Right cardiac atrium (tissue), 5 donors: ENCODE measurements at regions not wholly inside any gene's neighbourhood (a gene's known extent, or its start where the extent isn't known, plus 50 kb on each side); places are given as distances from the start of the nearest gene placed in this dataset.

Experiments used
- ATAC-seq, 2 donors: fragments of 200-7000 bp; cut with Tn5 transposase; one replicate each; pipeline versions ENCODE4 v1.8.0 to v1.9.1; 2020; ENCODE audit warnings: moderate library complexity in 2 of 2, mild to moderate bottlenecking in 1 of 2
- DNase-seq, 3 donors: peaks; one replicate each; pipeline ENCODE4 v3.0.0-alpha.2; 2020
- H3K27ac ChIP-seq: one replicate; pipeline ENCODE4 v1.5.1; 2013; ENCODE audit warnings: mild to moderate bottlenecking, low read length, control low read depth, moderate library complexity
- H3K27me3 ChIP-seq: one replicate; pipeline ENCODE4 v1.6.1; 2013; ENCODE audit not compliant: control insufficient read depth, insufficient read depth
- H3K4me1 ChIP-seq: one replicate; pipeline ENCODE4 v1.6.1; 2013; ENCODE audit warnings: low read length; ENCODE audit not compliant: control insufficient read depth, insufficient read depth
- H3K4me3 ChIP-seq: one replicate; pipeline ENCODE4 v1.5.1; 2013; ENCODE audit warnings: low read length, control low read depth
- H3K9me3 ChIP-seq: one replicate; pipeline ENCODE4 v1.6.1; 2013; ENCODE audit warnings: low read length; ENCODE audit not compliant: control insufficient read depth
- WGBS: extraction: QIAGEN DNeasy Blood & Tissue Kit; methylation state at CpG from one replicate; pipeline ENCODE4 v1.1.7; 2013; 5-methylcytosine and 5-hydroxymethylcytosine counted together
- intact Hi-C, 4 donors: fragments of 100-400 bp; cut with DNase I; formaldehyde crosslinking; loops; one replicate each; pipeline versions ENCODE4 v1.11.0 to v1.14.0; 2022 to 2023
- donor health status: healthy with polysubstance abuse.
- donor health status: DM: no; HTN: yes; CAD: no.
- donor health status: DM: no; HTN: no; CAD: no.
- donor health status: DM: no; HTN: yes; CAD: no; lungs with severe emphysema.
- donor health status: DM: yes; HTN: yes; CAD: no.

- Histone ChIP-seq H3K4me3 (no peak overlapping the region), H3K27me3 (no peaks in the 10 kb centered on the region), H3K4me1 (no peaks in the 10 kb centered on the region), H3K9me3 (no peaks in the 10 kb centered on the region), H3K27ac (no peak overlapping the region)
- peak; percentile 89 to 93 for ATAC-seq
- 38% methylated on average over 5 of the region's 5 CpGs for WGBS
- no peak for DNase-seq
- intact Hi-C loops = no loop called here
Measured at GRCh38 chr16:82567175-82567574, 59.6 kb upstream of the CDH13 start.

DNA sequence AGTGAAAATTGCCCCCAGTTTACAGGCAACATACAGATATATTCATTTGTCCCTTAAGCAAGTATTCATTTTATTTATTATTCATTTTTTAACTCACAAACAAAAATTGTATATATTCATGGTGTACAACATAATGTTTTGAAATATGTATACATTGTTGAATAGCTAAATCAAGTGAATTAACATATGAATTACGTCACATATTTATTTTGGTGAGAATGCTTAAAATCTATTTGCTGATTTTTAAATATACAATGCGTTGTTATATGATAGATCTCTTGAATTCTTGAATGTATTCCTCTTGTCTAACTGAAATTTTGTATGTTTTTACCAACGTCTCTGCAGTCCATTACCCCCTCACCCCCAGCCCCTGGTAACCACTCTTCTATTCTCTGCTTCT is 63.4 kb upstream of the CDH13 start:
- H3K27ac ChIP-seq = no peak overlapping the region
- 86% methylated on average over 3 of the region's 3 CpGs for WGBS
- DNase-seq (no peak), ATAC-seq (no peak)
- H3K9me3 ChIP-seq = no peaks in the 10 kb centered on the region
- no peaks in the 10 kb centered on the region for H3K27me3 ChIP-seq
- intact Hi-C loops = no loop called here
- H3K4me3 ChIP-seq = no peak overlapping the region
- H3K4me1 ChIP-seq = no peaks in the 10 kb centered on the region

DNA sequence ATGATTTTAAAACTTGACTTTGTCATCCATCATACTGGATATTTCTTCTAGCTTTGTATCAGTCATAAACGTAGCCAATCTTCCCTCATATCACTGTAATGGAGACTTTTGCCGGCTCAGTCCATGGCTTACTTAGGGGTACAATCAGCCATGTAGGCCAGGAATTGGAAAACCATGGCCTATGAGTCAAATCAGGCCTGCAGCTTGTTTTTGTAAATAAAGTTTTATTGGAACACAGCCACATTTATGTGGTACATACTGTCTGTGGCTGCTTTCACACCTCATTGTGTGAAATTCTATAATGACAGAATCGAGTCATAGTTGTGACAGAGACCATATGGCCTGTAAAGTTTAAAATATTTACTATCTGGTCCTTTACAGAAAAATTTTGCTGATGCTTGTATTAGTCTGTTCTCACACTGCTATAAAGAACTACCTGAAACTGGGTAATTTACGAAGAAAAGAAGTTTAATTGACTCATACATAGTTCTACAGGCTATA is 64.5 kb upstream of the CDH13 start:
- H3K4me3 ChIP-seq = no peak overlapping the region
- no peaks in the 10 kb centered on the region for H3K27me3 ChIP-seq
- H3K4me1 ChIP-seq = no peaks in the 10 kb centered on the region
- no peak overlapping the region for H3K27ac ChIP-seq
- intact Hi-C loops = no loop called here
- ATAC-seq (no peak), DNase-seq (no peak)
- 79% methylated on average over 4 of the region's 4 CpGs for WGBS
- H3K9me3 ChIP-seq = no peaks in the 10 kb centered on the region

- no peak overlapping the region for H3K27ac ChIP-seq
- H3K4me3 ChIP-seq = no peak overlapping the region
- intact Hi-C loops = no loop called here
- H3K9me3 ChIP-seq = no peaks in the 10 kb centered on the region
- DNase-seq = no peak
- 70% methylated on average over 7 of the region's 7 CpGs for WGBS
- ATAC-seq = peak in 1 of 2 donors; percentile 14
- H3K4me1 ChIP-seq = no peaks in the 10 kb centered on the region
- no peaks in the 10 kb centered on the region for H3K27me3 ChIP-seq
Measured at GRCh38 chr16:82560805-82561325, 65.9 kb upstream of the CDH13 start.

DNA sequence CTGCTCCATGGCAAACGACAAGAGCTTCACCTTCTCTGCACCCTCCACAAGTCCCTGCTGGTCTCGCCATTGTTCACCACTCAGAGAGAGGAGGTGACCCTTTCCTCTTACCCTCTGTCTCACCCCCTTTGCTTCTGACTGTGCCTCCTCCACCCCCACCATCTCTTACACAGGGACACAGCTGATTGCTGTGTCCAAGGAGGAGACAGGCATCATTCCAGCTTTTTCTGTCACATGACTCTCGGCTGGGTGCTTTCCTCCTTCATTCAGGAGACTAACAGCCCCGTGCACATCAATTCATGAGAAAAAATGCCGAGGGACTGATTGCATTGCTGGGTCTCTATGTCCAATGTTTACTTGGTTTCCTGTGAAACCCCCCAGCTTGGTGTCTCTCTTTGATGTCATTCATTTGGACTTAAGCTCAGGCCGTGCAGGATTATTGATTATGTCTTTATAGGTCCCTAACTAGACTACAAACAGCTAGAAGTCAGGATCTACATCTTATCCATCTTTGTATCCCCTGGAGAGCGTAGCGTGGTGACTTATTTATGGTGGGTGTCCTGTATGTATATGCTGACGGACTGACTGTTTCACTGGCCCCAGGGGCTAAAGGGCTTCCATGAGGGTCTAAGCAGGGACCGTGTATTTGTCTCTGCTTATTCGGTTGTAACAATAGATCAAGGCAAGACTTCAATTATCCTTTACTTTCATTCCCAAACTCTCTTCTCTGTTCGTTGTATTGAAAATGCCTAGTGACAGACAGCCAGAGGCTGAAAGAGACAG is 82.2 kb upstream of the CDH13 start:
- H3K27me3 ChIP-seq = no peaks in the 10 kb centered on the region
- DNase-seq (no peak), ATAC-seq (peak in 1 of 2 donors; percentile 39)
- no peaks in the 10 kb centered on the region for H3K4me1 ChIP-seq
- H3K27ac ChIP-seq = no peak overlapping the region
- 52% methylated on average over 12 of the region's 12 CpGs for WGBS
- no peak overlapping the region for H3K4me3 ChIP-seq
- no peaks in the 10 kb centered on the region for H3K9me3 ChIP-seq
- intact Hi-C loops = no loop called here

DNA sequence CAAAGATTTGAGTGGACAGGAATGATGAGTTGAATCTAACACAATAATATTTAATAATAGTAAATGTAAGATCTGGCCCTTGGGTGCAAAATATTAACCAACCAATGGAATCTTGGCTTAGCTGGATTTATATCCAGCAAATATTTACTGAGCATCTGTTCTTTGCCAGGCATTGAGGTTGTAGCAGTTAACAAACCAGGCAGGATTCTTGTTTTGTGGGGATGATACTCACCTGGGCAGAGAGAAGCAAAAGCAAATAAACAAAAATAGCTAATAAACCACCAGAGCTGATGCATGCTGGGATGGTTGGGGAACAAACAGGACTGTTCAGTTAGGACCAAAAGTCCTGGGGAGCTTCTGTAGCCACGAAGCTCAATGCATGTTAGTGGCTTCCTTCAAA is 84.1 kb upstream of the CDH13 start:
- WGBS = 71% methylated on average over 1 of the region's 1 CpG
- H3K27ac ChIP-seq = no peak overlapping the region
- ATAC-seq = no peak
- no peak overlapping the region for H3K4me3 ChIP-seq
- intact Hi-C loops = no loop called here
- no peak for DNase-seq
- no peaks in the 10 kb centered on the region for H3K4me1 ChIP-seq
- H3K9me3 ChIP-seq = no peaks in the 10 kb centered on the region
- no peaks in the 10 kb centered on the region for H3K27me3 ChIP-seq

DNA sequence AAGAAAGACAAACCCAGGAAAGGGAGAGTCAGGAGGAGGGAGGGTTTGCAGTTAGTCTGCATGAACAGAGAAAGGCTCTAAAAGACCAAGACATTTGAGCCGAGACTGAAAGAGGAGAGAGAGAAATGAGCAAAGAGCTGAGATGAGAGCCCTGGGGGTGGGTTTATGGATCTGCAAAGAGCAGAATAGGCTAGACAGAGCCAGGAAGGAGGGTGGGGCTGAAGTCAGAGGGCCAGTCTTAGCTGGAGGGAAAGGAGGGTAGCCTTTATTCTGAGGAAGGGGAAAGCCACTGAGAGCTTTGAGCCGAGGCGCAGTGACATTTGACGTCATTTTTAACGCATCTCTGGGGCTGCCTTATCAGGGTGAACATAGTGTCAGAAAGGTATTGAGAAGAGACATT is 85.7 kb upstream of the CDH13 start:
- no peak overlapping the region for H3K27ac ChIP-seq
- 71% methylated on average over 5 of the region's 5 CpGs for WGBS

DNA sequence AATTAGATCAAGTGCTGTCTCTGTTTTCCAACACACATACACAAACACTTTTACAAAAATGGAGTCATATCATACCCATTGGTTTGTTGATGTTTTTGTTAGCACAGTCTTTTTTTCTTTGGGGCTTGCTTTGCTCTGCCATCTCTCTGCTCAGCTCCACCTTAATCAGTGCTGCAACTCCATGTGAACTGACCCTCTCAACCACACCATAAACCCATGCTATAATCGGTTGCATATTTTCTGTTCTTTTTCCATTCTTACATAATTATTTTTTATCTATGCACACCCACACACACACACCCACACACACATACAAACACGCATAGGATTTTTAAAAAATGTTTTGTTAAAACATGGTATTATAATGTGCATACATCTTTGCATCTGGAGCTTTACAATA is 91.0 kb upstream of the CDH13 start:
- DNase-seq = no peak
- Histone ChIP-seq H3K9me3 (no peaks in the 10 kb centered on the region), H3K27ac (no peak overlapping the region), H3K4me3 (no peak overlapping the region), H3K27me3 (no peaks in the 10 kb centered on the region), H3K4me1 (no peaks in the 10 kb centered on the region)
- WGBS = 62% methylated on average over 2 of the region's 2 CpGs
- no peak for ATAC-seq
- intact Hi-C loops = no loop called here

More for the DNA sequence above, 85.7 kb upstream of the CDH13 start:
- H3K27me3 ChIP-seq = no peaks in the 10 kb centered on the region
- H3K9me3 ChIP-seq = no peaks in the 10 kb centered on the region
- H3K4me1 ChIP-seq = no peaks in the 10 kb centered on the region
- intact Hi-C loops = no loop called here
- DNase-seq = no peak
- no peak overlapping the region for H3K4me3 ChIP-seq
- no peak for ATAC-seq

DNA sequence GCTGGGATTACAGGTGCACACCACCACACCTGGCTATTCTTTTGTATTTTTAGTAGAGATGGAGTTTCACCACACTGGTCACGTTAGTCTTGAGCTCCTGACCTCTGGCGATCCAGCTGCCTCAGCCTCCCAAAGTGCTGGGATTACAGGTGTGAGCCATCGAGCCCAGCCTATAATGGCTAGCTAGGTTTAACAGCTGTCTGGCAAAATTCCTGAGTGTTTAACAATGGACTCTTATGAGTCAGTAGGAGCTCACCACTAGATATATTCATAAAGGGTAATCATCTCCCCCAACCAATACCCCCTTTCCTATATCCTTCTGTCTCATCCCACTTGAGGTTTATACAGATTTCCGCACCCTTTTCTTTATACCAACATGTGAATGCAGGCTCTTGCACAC is 91.5 kb upstream of the CDH13 start:
- H3K4me1 ChIP-seq = no peaks in the 10 kb centered on the region
- intact Hi-C loops = no loop called here
- ATAC-seq (no peak), DNase-seq (no peak)
- WGBS = 77% methylated on average over 4 of the region's 4 CpGs
- H3K27ac ChIP-seq = no peak overlapping the region
- H3K27me3 ChIP-seq = no peaks in the 10 kb centered on the region
- no peaks in the 10 kb centered on the region for H3K9me3 ChIP-seq
- no peak overlapping the region for H3K4me3 ChIP-seq

DNA sequence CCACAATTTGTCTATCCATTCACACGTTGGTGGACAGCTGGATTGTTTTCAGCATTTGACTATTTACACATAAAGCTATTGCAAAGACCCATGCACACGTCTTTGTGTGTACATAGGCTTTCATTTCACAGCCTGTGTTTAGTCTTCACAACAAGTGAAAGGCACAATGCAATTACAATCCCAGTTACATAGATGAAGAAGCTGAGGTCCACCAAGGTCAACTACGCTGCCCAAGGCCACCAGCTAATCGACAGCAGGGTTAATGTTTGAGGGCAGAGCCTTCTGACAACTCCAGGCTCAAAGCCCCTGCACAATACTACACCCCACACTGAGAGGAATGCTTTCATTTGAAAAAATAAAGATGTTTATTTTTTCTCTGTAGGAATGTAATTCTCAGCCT is 93.6 kb upstream of the CDH13 start:
- no peaks in the 10 kb centered on the region for H3K4me1 ChIP-seq
- intact Hi-C loops = no loop called here
- no peaks in the 10 kb centered on the region for H3K9me3 ChIP-seq
- 63% methylated on average over 4 of the region's 4 CpGs for WGBS
- H3K27ac ChIP-seq = no peak overlapping the region
- ATAC-seq (no peak), DNase-seq (no peak)
- no peak overlapping the region for H3K4me3 ChIP-seq
- no peaks in the 10 kb centered on the region for H3K27me3 ChIP-seq

GRCh38 chr16:82530883-82531282 is 95.9 kb upstream of the CDH13 start:
- 85% methylated on average over 2 of the region's 2 CpGs for WGBS
- Histone ChIP-seq H3K27ac (no peak overlapping the region), H3K4me1 (no peaks in the 10 kb centered on the region), H3K9me3 (no peaks in the 10 kb centered on the region), H3K27me3 (no peaks in the 10 kb centered on the region), H3K4me3 (no peak overlapping the region)
- ATAC-seq (no peak), DNase-seq (no peak)
- intact Hi-C loops = no loop called here
